HCT116 (cell line): ENCODE measurements at regions not wholly inside any gene's neighbourhood (a gene's known extent, or its start where the extent isn't known, plus 50 kb on each side); places are given as distances from the start of the nearest gene placed in this dataset.

Source experiments
- ATAC-seq: fragments of 200-7000 bp; cut with Tn5 transposase; 2 replicates; pipeline ENCODE4 v1.9.1; 2020; ENCODE audit warnings: mild to moderate bottlenecking, moderate library complexity
- BruUV-seq: library from RNA; stranded (reverse); fragments of 400-500 nt; replicated peaks from 2 replicates; lab custom pipeline; 2021; lab: Mats Ljungman, UMichigan
- CTCF ChIA-PET: fragments of 300-600 bp; sonication (Branson Sonifier 250); formaldehyde crosslinking; loops from one replicate; lab custom pipeline; 2021; ENCODE audit warnings: antibody characterized with exemption; lab: Charles Lee
- POLR2A ChIA-PET: fragments of 300-600, 350-600 bp; sonication (Branson Sonifier 250); formaldehyde crosslinking; loops from one replicate; lab custom pipeline; 2021; ENCODE audit warnings: antibody characterized with exemption; lab: Charles Lee
- RAD21 ChIA-PET, 2 experiments: fragments of 300-600 bp; sonication (Branson Sonifier 250); formaldehyde crosslinking; loops; one replicate each; lab custom pipeline; 2023; ENCODE audit warnings: low total read pairs in 2 of 2; ENCODE audit not compliant: uncharacterized antibody in 2 of 2, unreplicated experiment in 2 of 2, low non-redundant PET in 1 of 2; lab: Charles Lee
- DNase-seq: peaks from one replicate; pipeline ENCODE4 v3.0.0-alpha.2; 2010; ENCODE audit warnings: low read depth, low spot score
- H2AFZ ChIP-seq: fragments of 200-600 bp; shearing (Covaris generic), sonication (generic); 2 replicates; pipeline ENCODE4 v1.6.1; 2017; ENCODE audit warnings: low read depth, mixed run types, mixed read lengths, antibody characterized with exemption, low read length; ENCODE audit not compliant: poor library complexity, severe bottlenecking
- H3K27ac ChIP-seq: 2 replicates; pipeline ENCODE4 v1.5.1; 2012; ENCODE audit warnings: low read depth, low read length
- H3K27me3 ChIP-seq: fragments of 200-600 bp; sonication (generic); 2 replicates; pipeline ENCODE4 v1.6.1; 2016; ENCODE audit warnings: mixed run types, low read length, mixed read lengths; ENCODE audit not compliant: insufficient read depth
- H3K36me3 ChIP-seq, 2 experiments: fragments of 200-500 bp in 1 of 2; fragments of 200-600 bp in 1 of 2; sonication (Bioruptor generic) in 1 of 2; sonication (generic) in 1 of 2; 2 replicates each; pipeline versions ENCODE4 v1.5.1 to v1.6.1; 2014 to 2016; ENCODE audit warnings: low read length in 2 of 2, inconsistent platforms in 1 of 2, mixed read lengths in 1 of 2, mixed run types in 1 of 2; ENCODE audit not compliant: insufficient read depth in 2 of 2, control insufficient read depth in 1 of 2
- H3K4me1 ChIP-seq, 2 experiments: fragments of 200-600 bp in 1 of 2; sonication (generic) in 1 of 2; 2 replicates each; pipeline versions ENCODE4 v1.5.1 to v1.6.1; 2012 to 2017; ENCODE audit warnings: low read length in 2 of 2, inconsistent platforms in 1 of 2, mild to moderate bottlenecking in 1 of 2, mixed read lengths in 1 of 2, mixed run types in 1 of 2, moderate library complexity in 1 of 2; ENCODE audit not compliant: insufficient read depth in 2 of 2, control insufficient read depth in 1 of 2
- H3K4me2 ChIP-seq: fragments of 200-600 bp; sonication (generic); 2 replicates; pipeline ENCODE4 v1.6.1; 2017; ENCODE audit warnings: mixed run types, low read length, mixed read lengths
- H3K4me3 ChIP-seq, 2 experiments: fragments of 200-600 bp in 1 of 2; sonication (generic) in 1 of 2; replicated peaks in 1 of 2; 2 replicates each; pipeline ENCODE4 v1.5.1; 2011 to 2016; ENCODE audit warnings: low read length in 2 of 2, control low read depth in 1 of 2, low read depth in 1 of 2, mild to moderate bottlenecking in 1 of 2, mixed read lengths in 1 of 2, mixed run types in 1 of 2
- H3K79me2 ChIP-seq: fragments of 200-600 bp; sonication (generic); 2 replicates; pipeline ENCODE4 v1.6.1; 2017; ENCODE audit warnings: mild to moderate bottlenecking, mixed run types, low read length, moderate library complexity, mixed read lengths; ENCODE audit not compliant: insufficient read depth
- H3K9ac ChIP-seq: fragments of 200-600 bp; sonication (generic); 2 replicates; pipeline ENCODE4 v1.6.1; 2016; ENCODE audit warnings: low read length, mixed read lengths
- H3K9me2 ChIP-seq: fragments of 200-600 bp; sonication (generic), shearing (Covaris generic); 2 replicates; pipeline ENCODE4 v1.6.1; 2017; ENCODE audit warnings: mixed run types, mild to moderate bottlenecking, moderate library complexity; ENCODE audit not compliant: insufficient read depth
- H3K9me3 ChIP-seq, 2 experiments: fragments of 200-500 bp in 1 of 2; fragments of 200-600 bp in 1 of 2; sonication (Bioruptor generic) in 1 of 2; sonication (generic) in 1 of 2; 2 replicates each; pipeline ENCODE4 v1.6.1; 2014 to 2017; ENCODE audit warnings: low read length in 2 of 2, mixed read lengths in 2 of 2, inconsistent platforms in 1 of 2, low read depth in 1 of 2, mild to moderate bottlenecking in 1 of 2, mixed run types in 1 of 2, moderate library complexity in 1 of 2; ENCODE audit not compliant: control insufficient read depth in 1 of 2, insufficient read depth in 1 of 2
- H4K20me1 ChIP-seq: fragments of 200-600 bp; sonication (generic), shearing (Covaris generic); 2 replicates; pipeline ENCODE4 v1.6.1; 2017; ENCODE audit warnings: mixed run types, mild to moderate bottlenecking, moderate library complexity; ENCODE audit not compliant: insufficient read depth
- CTCF ChIP-seq, 3 experiments: fragments of 200-600 bp in 1 of 3; sonication (generic) in 1 of 3; IDR thresholded peaks in 2 of 3; conservative IDR thresholded peaks in 1 of 3; 2 replicates each; pipeline ENCODE4 v1.5.1; 2012 to 2017; ENCODE audit warnings: low read depth in 2 of 3, low read length in 2 of 3, antibody characterized with exemption in 1 of 3, borderline replicate concordance in 1 of 3, control low read depth in 1 of 3, mild to moderate bottlenecking in 1 of 3, mixed read lengths in 1 of 3, mixed run types in 1 of 3, moderate library complexity in 1 of 3; ENCODE audit not compliant: insufficient read depth in 1 of 3
- FOSL1 ChIP-seq: IDR thresholded peaks from 2 replicates; pipeline ENCODE4 v1.6.1; 2012; ENCODE audit warnings: low read depth
- SRF ChIP-seq: IDR thresholded peaks from 2 replicates; pipeline ENCODE4 v1.6.1; 2012; ENCODE audit warnings: low read depth
- YY1 ChIP-seq: IDR thresholded peaks from 2 replicates; pipeline ENCODE4 v1.6.1; 2011; ENCODE audit warnings: low read length, low read depth, moderate library complexity, mild to moderate bottlenecking; ENCODE audit not compliant: insufficient replicate concordance; ENCODE audit errors: extremely low read depth
- intact Hi-C: fragments of 100-400 bp; cut with micrococcal nuclease; formaldehyde crosslinking; loops from 2 replicates; pipeline ENCODE4 v1.10.0; 2022
- TF ChIP-seq, protein P1 (sequence below): IDR thresholded peaks from 2 replicates; pipeline ENCODE4 v1.6.1; 2011; ENCODE audit warnings: mild to moderate bottlenecking, low read length, moderate library complexity; ENCODE audit not compliant: insufficient replicate concordance; ENCODE audit errors: extremely low read depth

DNA sequence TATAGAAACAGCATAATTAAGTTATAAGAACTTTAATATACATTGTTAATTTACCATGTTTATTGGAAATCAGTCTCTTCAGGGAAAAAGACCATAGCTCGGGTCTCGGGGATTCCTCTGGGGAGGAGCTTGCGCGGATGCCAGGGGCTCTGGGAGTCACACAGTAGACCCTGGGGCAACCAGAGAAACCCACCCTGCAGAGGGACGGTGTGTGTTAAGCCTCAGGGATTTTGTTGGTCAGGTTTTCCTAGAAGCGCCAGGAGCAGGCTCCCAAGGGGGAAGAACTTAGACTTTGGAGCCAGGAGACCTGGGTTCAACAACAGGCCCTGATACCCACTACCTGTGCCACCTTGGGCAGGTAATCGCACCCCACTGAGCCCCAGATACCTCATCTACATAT lies 297.9 kb downstream of the MED10 start:
- ChIA-PET CTCF (no interaction called here), POLR2A (no interaction called here), RAD21 (no interaction called here)
- Histone ChIP-seq H3K27ac (no peak overlapping the region), H3K4me2 (no peak overlapping the region), H3K9me3 (no peaks in the 10 kb centered on the region), H4K20me1 (no peaks in the 10 kb centered on the region), H3K79me2 (no peaks in the 10 kb centered on the region), H3K9ac (no peak overlapping the region), H3K4me3 (no peak overlapping the region), H3K36me3 (no peaks in the 10 kb centered on the region), H3K4me1 (no peaks in the 10 kb centered on the region), H3K9me2 (no peaks in the 10 kb centered on the region), H3K27me3 (no peaks in the 10 kb centered on the region), H2AFZ (no peak overlapping the region)
- intact Hi-C loops = no loop called here
- no peak for ATAC-seq
- no peak for TF ChIP-seq YY1
- no peak for TF ChIP-seq SRF
- TF ChIP-seq CTCF (IDR thresholded peaks at IDR 0.05 in 2 of 3, conservative IDR thresholded peaks at IDR 0.05 in 1 of 3; ENCODE audit: borderline replicate concordance in 1 of 3, insufficient read depth in 1 of 3, low read depth in 2 of 3, low read length in 2 of 3) = no peak
- TF ChIP-seq, protein P1, sequence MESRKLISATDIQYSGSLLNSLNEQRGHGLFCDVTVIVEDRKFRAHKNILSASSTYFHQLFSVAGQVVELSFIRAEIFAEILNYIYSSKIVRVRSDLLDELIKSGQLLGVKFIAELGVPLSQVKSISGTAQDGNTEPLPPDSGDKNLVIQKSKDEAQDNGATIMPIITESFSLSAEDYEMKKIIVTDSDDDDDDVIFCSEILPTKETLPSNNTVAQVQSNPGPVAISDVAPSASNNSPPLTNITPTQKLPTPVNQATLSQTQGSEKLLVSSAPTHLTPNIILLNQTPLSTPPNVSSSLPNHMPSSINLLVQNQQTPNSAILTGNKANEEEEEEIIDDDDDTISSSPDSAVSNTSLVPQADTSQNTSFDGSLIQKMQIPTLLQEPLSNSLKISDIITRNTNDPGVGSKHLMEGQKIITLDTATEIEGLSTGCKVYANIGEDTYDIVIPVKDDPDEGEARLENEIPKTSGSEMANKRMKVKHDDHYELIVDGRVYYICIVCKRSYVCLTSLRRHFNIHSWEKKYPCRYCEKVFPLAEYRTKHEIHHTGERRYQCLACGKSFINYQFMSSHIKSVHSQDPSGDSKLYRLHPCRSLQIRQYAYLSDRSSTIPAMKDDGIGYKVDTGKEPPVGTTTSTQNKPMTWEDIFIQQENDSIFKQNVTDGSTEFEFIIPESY = no peak
- no peak for TF ChIP-seq FOSL1
- no TSS peak for BruUV-seq
- no peak for DNase-seq
